ENCODE measurements at regions not wholly inside any gene's neighbourhood (a gene's known extent, or its start where the extent isn't known, plus 50 kb on each side); places are given as distances from the start of the nearest gene placed in this dataset.

GRCh38 chr6:167682125-167682524, 144.6 kb upstream of the AFDN start:
- Histone ChIP-seq H3K27me3 (ENCODE audit: low read length) (no peaks in the 10 kb centered on the region), H2AFZ (ENCODE audit: low read length) (no peak overlapping the region), H3K36me3 (ENCODE audit: insufficient read depth, low read length) (no peaks in the 10 kb centered on the region), H3K9me3 (ENCODE audit: low read length) (no peaks in the 10 kb centered on the region), H3K4me1 (ENCODE audit: low read length) (no peaks in the 10 kb centered on the region), H3K9ac (ENCODE audit: low read length) (no peak overlapping the region), H3K27ac (ENCODE audit: low read length) (no peak overlapping the region), H3K9me2 (replicated peaks; ENCODE audit: insufficient read depth, low read length) (no peaks in the 10 kb centered on the region), H3K4me2 (ENCODE audit: low read depth, low read length, poor library complexity, severe bottlenecking) (no peak overlapping the region), H4K20me1 (ENCODE audit: insufficient read depth, low read depth, low read length) (no peaks in the 10 kb centered on the region), H3K4me3 (ENCODE audit: low read length) (no peak overlapping the region), H3K79me2 (ENCODE audit: low read length) (no peaks in the 10 kb centered on the region)
- no peak for DNase-seq

- Histone ChIP-seq H3K4me2 (ENCODE audit: low read depth, low read length, poor library complexity, severe bottlenecking) (no peak overlapping the region), H3K9me3 (ENCODE audit: low read length) (no peaks in the 10 kb centered on the region), H2AFZ (ENCODE audit: low read length) (no peak overlapping the region), H3K79me2 (ENCODE audit: low read length) (no peaks in the 10 kb centered on the region), H3K4me3 (ENCODE audit: low read length) (no peak overlapping the region), H3K27ac (ENCODE audit: low read length) (no peak overlapping the region), H4K20me1 (ENCODE audit: insufficient read depth, low read depth, low read length) (no peaks in the 10 kb centered on the region), H3K4me1 (ENCODE audit: low read length) (no peaks in the 10 kb centered on the region), H3K9ac (ENCODE audit: low read length) (no peak overlapping the region), H3K36me3 (ENCODE audit: insufficient read depth, low read length) (no peaks in the 10 kb centered on the region), H3K9me2 (replicated peaks; ENCODE audit: insufficient read depth, low read length) (no peaks in the 10 kb centered on the region), H3K27me3 (ENCODE audit: low read length) (no peaks in the 10 kb centered on the region)
- no peak for DNase-seq
Measured at GRCh38 chr6:167682546-167683027, 144.1 kb upstream of the AFDN start.

- Histone ChIP-seq H3K4me1 (ENCODE audit: low read length) (no peaks in the 10 kb centered on the region), H3K27me3 (ENCODE audit: low read length) (no peaks in the 10 kb centered on the region), H3K27ac (ENCODE audit: low read length) (no peak overlapping the region), H2AFZ (ENCODE audit: low read length) (no peak overlapping the region), H3K9me2 (replicated peaks; ENCODE audit: insufficient read depth, low read length) (no peaks in the 10 kb centered on the region), H3K4me2 (ENCODE audit: low read depth, low read length, poor library complexity, severe bottlenecking) (no peak overlapping the region), H3K9me3 (ENCODE audit: low read length) (no peaks in the 10 kb centered on the region), H3K9ac (ENCODE audit: low read length) (no peak overlapping the region), H3K79me2 (ENCODE audit: low read length) (no peaks in the 10 kb centered on the region), H4K20me1 (ENCODE audit: insufficient read depth, low read depth, low read length) (no peaks in the 10 kb centered on the region), H3K36me3 (ENCODE audit: insufficient read depth, low read length) (no peaks in the 10 kb centered on the region), H3K4me3 (ENCODE audit: low read length) (no peak overlapping the region)
- no peak for DNase-seq
Measured at GRCh38 chr6:167683028-167683862, 143.5 kb upstream of the AFDN start.

GRCh38 chr6:167684276-167685104, 142.2 kb upstream of the AFDN start:
- Histone ChIP-seq H4K20me1 (ENCODE audit: insufficient read depth, low read depth, low read length) (no peaks in the 10 kb centered on the region), H3K4me1 (ENCODE audit: low read length) (no peaks in the 10 kb centered on the region), H3K27ac (ENCODE audit: low read length) (no peak overlapping the region), H3K4me3 (ENCODE audit: low read length) (no peak overlapping the region), H3K9me2 (replicated peaks; ENCODE audit: insufficient read depth, low read length) (no peaks in the 10 kb centered on the region), H2AFZ (ENCODE audit: low read length) (no peak overlapping the region), H3K9me3 (ENCODE audit: low read length) (no peaks in the 10 kb centered on the region), H3K27me3 (ENCODE audit: low read length) (no peaks in the 10 kb centered on the region), H3K9ac (ENCODE audit: low read length) (no peak overlapping the region), H3K4me2 (ENCODE audit: low read depth, low read length, poor library complexity, severe bottlenecking) (no peak overlapping the region), H3K79me2 (ENCODE audit: low read length) (no peaks in the 10 kb centered on the region), H3K36me3 (ENCODE audit: insufficient read depth, low read length) (no peaks in the 10 kb centered on the region)
- no peak for DNase-seq

- no peaks in the 10 kb centered on the region for H3K9me3 ChIP-seq (ENCODE audit: low read length)
- no peaks in the 10 kb centered on the region for H3K9me2 ChIP-seq (replicated peaks; ENCODE audit: insufficient read depth, low read length)
- H3K27ac ChIP-seq (ENCODE audit: low read length): no peak overlapping the region
- H3K27me3 ChIP-seq (ENCODE audit: low read length): no peaks in the 10 kb centered on the region
- H4K20me1 ChIP-seq (ENCODE audit: insufficient read depth, low read depth, low read length): no peaks in the 10 kb centered on the region
- no peak for DNase-seq
- no peak overlapping the region for H3K9ac ChIP-seq (ENCODE audit: low read length)
- H2AFZ ChIP-seq (ENCODE audit: low read length): no peak overlapping the region
- H3K4me1 ChIP-seq (ENCODE audit: low read length): no peaks in the 10 kb centered on the region
- H3K4me2 ChIP-seq (ENCODE audit: low read depth, low read length, poor library complexity, severe bottlenecking): no peak overlapping the region
- H3K79me2 ChIP-seq (ENCODE audit: low read length): no peaks in the 10 kb centered on the region
- no peak overlapping the region for H3K4me3 ChIP-seq (ENCODE audit: low read length)
- no peaks in the 10 kb centered on the region for H3K36me3 ChIP-seq (ENCODE audit: insufficient read depth, low read length)
Measured at GRCh38 chr6:167685654-167686053, 141.1 kb upstream of the AFDN start.

GRCh38 chr6:167686204-167686893, 140.4 kb upstream of the AFDN start:
- Histone ChIP-seq H3K4me1 (ENCODE audit: low read length) (no peaks in the 10 kb centered on the region), H3K9me3 (ENCODE audit: low read length) (no peaks in the 10 kb centered on the region), H3K4me2 (ENCODE audit: low read depth, low read length, poor library complexity, severe bottlenecking) (no peak overlapping the region), H3K27ac (ENCODE audit: low read length) (no peak overlapping the region), H3K9ac (ENCODE audit: low read length) (no peak overlapping the region), H3K79me2 (ENCODE audit: low read length) (no peaks in the 10 kb centered on the region), H2AFZ (ENCODE audit: low read length) (no peak overlapping the region), H3K36me3 (ENCODE audit: insufficient read depth, low read length) (no peaks in the 10 kb centered on the region), H3K27me3 (ENCODE audit: low read length) (no peaks in the 10 kb centered on the region), H3K4me3 (ENCODE audit: low read length) (no peak overlapping the region), H3K9me2 (replicated peaks; ENCODE audit: insufficient read depth, low read length) (no peaks in the 10 kb centered on the region), H4K20me1 (ENCODE audit: insufficient read depth, low read depth, low read length) (no peaks in the 10 kb centered on the region)
- DNase-seq: no peak

GRCh38 chr6:167687116-167687725, 139.5 kb upstream of the AFDN start:
- no peak for DNase-seq
- Histone ChIP-seq H3K4me3 (ENCODE audit: low read length) (no peak overlapping the region), H3K27ac (ENCODE audit: low read length) (no peak overlapping the region), H3K36me3 (ENCODE audit: insufficient read depth, low read length) (no peaks in the 10 kb centered on the region), H4K20me1 (ENCODE audit: insufficient read depth, low read depth, low read length) (no peaks in the 10 kb centered on the region), H3K9me2 (replicated peaks; ENCODE audit: insufficient read depth, low read length) (no peaks in the 10 kb centered on the region), H3K9ac (ENCODE audit: low read length) (no peak overlapping the region), H3K4me1 (ENCODE audit: low read length) (no peaks in the 10 kb centered on the region), H3K9me3 (ENCODE audit: low read length) (no peaks in the 10 kb centered on the region), H2AFZ (ENCODE audit: low read length) (no peak overlapping the region), H3K27me3 (ENCODE audit: low read length) (no peaks in the 10 kb centered on the region), H3K4me2 (ENCODE audit: low read depth, low read length, poor library complexity, severe bottlenecking) (no peak overlapping the region), H3K79me2 (ENCODE audit: low read length) (no peaks in the 10 kb centered on the region)

All from Karpas-422 (cell line).